SKM-1 (cell line): ENCODE measurements at regions not wholly inside any gene's neighbourhood (a gene's known extent, or its start where the extent isn't known, plus 50 kb on each side); places are given as distances from the start of the nearest gene placed in this dataset.
A peak's percentile ranks its signal among the peaks of the same experiment; 100 is the strongest.

Experiments
- DNase-seq: peaks from one replicate; lab custom pipeline; 2025; ENCODE audit not compliant: unreplicated experiment; lab: John Stamatoyannopoulos, UW

DNA sequence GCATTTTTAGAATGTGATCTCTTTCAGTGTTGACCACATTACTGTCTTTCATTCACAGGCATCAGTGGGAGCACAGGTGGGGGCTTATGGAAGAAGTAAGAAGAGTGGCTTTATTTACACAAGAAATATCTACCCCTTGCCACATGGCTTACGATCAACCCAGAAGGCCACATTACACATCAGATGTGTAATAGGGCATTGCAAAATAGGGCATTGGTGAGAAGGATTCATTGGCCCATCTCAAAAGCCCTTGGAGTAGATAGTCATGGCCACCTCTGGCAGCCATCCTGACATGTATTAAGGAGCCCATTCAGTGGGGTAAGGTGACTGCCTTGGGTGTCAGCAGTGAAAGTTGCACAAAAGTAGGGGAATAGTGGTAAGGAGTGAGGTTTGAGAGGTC is 97.5 kb downstream of the MAFB start:
- DNase-seq = no peak

DNA sequence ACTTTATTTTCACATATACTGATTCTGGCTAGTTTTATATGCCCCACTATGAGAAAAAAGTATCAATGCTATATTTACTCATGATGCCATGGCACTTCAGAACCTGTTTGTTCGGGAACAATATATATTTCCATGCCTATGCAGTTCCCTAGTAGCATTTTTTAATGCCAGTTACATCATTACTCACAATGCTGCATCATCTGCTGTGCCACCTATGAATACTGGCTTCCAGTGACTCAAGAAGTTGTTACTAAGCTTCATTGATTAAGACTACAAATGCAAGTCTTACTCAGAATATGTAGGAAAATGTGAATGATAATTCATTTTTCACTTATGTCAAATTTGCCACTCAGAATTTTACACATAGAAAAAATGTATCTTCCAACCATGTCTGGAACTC is 97.9 kb downstream of the MAFB start:
- DNase-seq = no peak

GRCh38 chr20:40589581-40589980 is 99.5 kb downstream of the MAFB start:
- DNase-seq = no peak

GRCh38 chr20:40588891-40589290 is 100.1 kb downstream of the MAFB start:
- DNase-seq = no peak

DNA sequence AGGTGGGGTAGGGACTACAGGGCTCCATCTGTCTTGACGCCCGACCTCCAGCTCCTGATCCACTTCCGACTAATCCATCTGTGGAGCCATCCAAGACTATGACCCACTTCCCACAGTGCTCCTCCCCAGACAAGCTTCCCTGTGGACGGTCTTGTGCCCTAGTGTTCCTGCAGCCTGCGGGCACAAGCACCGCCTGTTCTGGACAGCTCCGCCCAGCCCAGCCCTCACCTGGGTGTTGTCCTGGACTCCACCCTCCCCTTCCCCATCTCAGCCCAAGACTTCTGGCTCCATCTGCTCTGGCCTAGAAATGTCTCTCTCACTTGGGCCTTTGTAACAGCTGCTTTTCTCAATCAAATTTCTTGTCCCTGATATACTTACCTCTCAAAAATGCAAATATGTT is 102.0 kb downstream of the MAFB start:
- DNase-seq = no peak

- DNase-seq = no peak
These were observed 104.8 kb downstream of the MAFB start for GRCh38 chr20:40584130-40584809.

DNA sequence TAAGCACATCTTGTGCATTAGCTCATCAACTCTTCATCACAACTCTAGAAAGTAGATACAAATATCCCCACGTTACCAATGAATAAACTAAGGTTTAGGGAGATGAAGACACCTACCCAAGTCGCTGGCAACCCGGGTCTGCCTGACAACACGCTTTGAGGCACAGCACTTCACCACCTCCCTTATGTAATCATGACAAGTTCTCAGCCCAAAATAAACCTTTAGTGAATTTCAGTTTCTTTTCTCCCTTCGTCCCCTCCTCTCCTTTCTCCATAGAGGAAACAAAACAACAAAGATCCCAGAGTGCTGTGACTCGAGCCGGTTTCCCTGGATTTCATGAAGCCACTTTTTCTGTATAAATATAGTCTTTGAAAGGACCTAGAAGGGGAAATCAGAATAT is 105.4 kb downstream of the MAFB start:
- no peak for DNase-seq

DNA sequence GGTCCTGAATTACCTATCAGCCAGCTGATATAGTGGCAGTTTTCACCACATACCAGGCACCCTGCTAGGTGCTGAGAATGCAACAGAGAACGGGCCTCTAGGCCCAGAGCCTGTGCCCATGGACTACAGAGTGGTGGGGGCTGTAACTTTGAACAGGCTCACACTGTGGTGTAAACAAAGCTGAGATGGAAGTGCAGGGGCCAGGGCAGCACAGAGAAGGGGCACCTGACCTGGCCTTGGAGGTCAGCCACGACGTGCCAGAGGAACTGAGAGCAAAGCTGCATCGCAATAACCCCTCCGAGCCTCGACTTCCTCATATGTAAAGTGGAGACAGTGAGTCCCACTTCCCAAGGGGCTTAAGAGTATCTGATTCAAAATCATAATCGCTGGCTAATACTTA is 105.8 kb downstream of the MAFB start:
- peak; percentile 58 for DNase-seq

DNA sequence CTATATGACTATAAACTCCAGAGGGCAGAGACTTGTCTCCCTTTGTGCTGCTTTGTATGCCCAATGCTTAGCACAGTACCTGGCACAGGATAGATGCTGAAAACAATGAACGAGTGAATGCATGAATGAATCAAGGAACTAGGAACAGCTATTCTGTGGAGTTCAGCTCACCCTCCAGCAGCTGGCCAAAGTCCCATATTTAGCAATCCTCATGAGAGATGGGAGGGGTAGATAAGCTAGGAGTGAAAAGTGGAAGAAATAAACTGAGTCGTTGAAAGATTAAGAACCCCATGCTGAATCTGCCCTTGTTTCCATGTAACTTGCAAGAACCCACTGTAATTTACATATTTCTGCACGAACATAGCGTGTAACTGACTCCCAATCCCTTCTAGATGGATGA is 106.5 kb downstream of the MAFB start:
- peak; percentile 19 for DNase-seq

DNA sequence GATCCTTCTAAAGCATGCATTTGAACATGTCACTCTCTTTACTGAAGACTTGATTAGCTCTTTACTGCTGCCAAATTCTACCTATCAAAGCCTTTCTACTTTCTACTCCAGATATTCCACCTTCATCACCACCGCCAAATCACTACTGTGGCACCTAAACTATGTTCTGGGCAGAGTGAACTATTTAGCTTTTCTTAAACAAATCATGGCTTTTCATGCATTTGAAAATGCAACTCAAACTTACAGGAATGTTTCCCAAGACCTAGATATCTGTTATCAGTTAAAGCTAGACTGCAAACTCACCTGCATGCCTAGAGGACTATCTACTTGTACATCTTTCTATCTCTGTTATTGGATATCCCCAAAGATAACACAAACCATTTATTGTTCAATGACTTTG is 109.3 kb downstream of the MAFB start:
- DNase-seq = no peak

DNA sequence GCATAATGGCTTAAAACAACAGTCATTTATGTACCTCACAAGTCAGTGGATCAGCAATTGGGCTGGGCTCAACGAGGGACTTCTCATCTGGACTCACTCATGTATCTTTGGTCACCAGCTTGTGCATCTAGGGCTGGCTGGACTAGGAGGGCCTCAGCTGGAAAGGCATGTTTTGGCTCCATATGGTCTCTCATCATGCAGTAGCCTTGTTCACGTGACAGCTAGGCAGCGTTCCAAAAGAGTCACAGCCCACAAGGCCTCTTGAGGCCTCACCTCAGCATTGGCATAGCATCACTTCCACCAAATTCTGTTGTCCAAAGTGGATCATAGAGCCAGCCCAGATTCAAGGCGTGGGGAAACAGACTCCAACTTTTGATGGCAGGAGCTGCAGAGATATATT is 110.1 kb downstream of the MAFB start:
- no peak for DNase-seq

DNA sequence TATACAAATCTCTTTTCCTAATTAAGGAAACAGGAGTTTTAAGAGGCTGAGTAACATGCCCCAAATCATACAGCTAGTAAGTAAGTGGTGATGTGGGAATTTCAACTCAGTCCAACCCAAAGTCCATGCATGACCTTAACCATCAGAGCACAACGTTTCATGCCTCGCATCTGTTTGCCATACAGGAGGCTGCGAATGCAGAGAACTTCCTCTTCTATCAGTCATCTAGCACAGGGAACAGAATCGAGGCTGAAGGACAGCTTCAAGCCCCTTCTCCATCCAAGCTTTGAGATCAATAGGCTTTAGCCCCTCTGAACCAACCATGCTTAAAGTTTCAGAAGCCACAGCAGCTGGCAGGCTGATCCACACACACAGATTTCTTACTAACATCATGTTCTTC is 113.2 kb downstream of the MAFB start:
- DNase-seq = peak; percentile 21

- DNase-seq = no peak
These were observed 116.8 kb downstream of the MAFB start for GRCh38 chr20:40572251-40572650.

GRCh38 chr20:40571639-40572038 is 117.4 kb downstream of the MAFB start:
- peak; percentile 89 for DNase-seq

DNA sequence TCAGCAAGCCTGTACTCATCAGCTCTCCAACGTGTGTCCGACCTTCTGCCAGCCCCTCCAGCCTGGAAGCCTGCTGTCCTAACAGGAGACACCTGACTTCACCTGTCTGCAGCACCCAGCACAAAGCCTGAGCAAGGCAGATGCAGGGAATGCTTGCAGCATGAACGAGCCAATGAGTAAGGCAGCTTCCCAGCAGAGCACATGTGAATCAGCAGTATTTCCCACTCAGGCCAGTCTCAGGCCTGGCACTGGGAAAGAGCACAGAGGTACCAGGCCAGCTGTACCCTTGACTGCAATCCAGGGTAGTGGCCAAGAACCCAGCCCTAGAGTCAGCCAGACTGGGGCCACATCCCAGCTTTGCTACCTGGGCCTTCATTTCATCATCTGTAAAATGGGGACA is 120.8 kb downstream of the MAFB start:
- no peak for DNase-seq

- DNase-seq = no peak
These were observed 123.4 kb downstream of the MAFB start for GRCh38 chr20:40565682-40566040.

DNA sequence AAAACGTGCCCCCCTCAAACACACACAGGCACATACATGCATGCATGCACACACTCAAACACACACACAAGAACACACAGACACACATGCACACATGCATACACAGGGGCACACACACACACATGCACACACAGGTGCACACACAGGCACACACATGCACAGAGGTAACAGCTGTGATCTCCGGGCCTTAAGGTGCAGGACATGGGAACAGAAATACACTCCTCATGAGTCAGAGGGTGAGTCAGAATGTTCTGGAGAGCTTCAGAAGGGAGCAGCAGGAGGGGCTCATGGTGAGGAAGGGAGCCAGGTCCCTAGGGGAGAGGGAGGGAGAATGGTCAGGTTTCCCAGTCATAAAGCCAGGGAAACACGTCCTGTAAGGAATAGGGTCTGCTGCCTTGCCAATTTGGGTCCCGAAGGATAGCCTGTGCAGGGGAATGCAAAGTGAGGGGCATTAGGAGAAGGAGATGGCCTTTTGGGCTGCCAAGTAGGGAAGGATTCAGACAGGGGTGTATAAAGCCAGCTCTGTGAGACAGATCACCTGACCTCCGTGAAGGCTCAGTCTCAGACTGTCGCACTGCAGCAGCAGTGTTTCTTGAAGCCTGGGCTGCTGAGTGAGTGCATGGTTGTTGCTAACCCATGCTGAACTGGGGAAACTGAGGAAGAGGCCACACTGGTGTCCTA is 123.9 kb downstream of the MAFB start:
- DNase-seq = no peak

DNA sequence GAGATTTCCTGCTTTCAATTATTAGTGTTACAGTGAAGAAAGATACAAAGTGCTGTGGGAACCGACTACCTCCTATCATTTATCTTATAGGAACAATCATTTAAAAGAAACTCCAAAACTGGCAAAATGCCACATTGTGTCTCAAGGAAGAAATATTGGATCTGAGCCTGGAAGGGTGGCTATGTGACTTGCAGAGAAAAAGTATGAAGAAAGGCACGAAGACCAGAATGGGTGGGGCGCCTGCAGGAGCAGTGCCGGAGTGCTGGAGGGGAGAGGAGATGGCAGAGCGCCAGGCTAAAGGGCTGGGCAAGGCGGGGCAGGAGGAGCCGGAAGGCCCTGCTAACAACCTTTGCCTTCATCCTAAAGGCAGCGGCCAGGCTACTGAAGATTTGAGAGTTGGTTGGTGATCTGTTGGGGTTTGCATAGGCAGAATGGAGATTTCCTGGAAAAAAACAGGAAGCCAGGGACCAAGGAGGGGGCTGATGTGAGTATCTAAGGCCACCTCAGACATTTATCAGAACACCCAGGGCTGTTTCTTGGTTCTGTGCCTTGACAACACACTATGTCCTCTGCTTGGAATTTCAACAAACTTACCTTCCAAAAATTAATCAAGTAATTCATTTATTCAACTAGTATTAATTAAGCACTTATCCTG is 125.6 kb downstream of the MAFB start:
- DNase-seq = no peak

DNA sequence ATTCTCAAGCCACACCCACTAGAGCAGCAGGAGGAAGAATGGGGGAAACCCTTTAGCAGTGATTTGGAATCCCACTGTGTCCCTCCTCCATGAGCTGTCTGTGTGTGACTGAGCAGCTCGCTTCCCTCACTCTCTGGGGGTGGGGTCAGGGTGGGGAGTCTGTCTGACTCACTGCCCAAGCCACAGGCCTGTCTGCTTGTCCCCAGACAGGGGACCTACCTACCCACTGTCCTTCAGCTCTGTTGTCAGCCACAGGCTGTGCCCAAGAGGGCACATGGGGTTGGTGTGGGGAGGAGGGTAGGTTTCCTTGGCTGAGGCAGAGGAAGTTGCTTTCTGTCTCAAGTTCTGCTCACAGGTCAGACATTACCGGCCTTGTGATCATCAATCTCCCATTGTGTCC is 127.0 kb downstream of the MAFB start:
- DNase-seq = peak; percentile 17

GRCh38 chr20:40561187-40561586 is 127.8 kb downstream of the MAFB start:
- DNase-seq = no peak

DNA sequence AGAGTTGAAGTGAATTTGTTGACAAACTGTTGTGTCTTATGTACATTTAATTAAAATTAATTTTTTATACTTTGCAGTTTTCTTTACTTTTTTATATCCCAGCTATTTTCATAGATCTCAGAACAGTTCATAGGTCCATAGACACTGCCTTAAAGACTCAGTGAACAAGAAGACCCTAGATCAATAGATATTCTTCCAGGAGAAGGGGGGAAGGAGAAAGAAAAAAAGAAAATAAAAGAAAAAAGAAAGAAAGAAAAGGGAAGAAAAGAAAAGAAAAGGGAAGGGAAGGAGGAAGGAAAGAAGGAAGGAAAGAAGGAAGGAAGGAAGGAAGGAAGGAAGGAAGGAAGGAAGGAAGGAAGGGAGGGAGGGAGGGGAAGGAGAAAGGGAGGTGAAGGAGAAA is 130.8 kb downstream of the MAFB start:
- no peak for DNase-seq

- no peak for DNase-seq
These were observed 137.9 kb downstream of the MAFB start for GRCh38 chr20:40551125-40551530.
